GM21526 (cell line): ENCODE measurements at regions not wholly inside any gene's neighbourhood (a gene's known extent, or its start where the extent isn't known, plus 50 kb on each side); places are given as distances from the start of the nearest gene placed in this dataset.

Source experiments
- ATAC-seq: cut with Tn5 transposase; IDR thresholded peaks from one replicate; pipeline ENCODE4 v1.9.1; 2021; ENCODE audit warnings: moderate library complexity; ENCODE audit not compliant: unreplicated experiment, low FRiP score

- no peak for ATAC-seq
Observed at GRCh38 chr4:167469436-167469835, 235.1 kb upstream of the SPOCK3 start.

- no peak for ATAC-seq
Observed at GRCh38 chr4:167475951-167476350, 241.7 kb upstream of the SPOCK3 start.

GRCh38 chr4:167492007-167492406, 257.7 kb upstream of the SPOCK3 start:
- no peak for ATAC-seq

GRCh38 chr4:167509551-167509950, 275.3 kb upstream of the SPOCK3 start:
- ATAC-seq = no peak

GRCh38 chr4:167524091-167524490, 289.8 kb upstream of the SPOCK3 start:
- ATAC-seq = no peak

GRCh38 chr4:167537761-167538160, 303.5 kb upstream of the SPOCK3 start:
- no peak for ATAC-seq

- no peak for ATAC-seq
Observed at GRCh38 chr4:167541286-167541685, 307.0 kb upstream of the SPOCK3 start.

GRCh38 chr4:167544391-167544790, 310.1 kb upstream of the SPOCK3 start:
- ATAC-seq = no peak

- ATAC-seq = no peak
Observed at GRCh38 chr4:167550021-167550420, 315.7 kb upstream of the SPOCK3 start.

- no peak for ATAC-seq
Observed at GRCh38 chr4:167555338-167556022, 321.2 kb upstream of the SPOCK3 start.

- ATAC-seq = no peak
Observed at GRCh38 chr4:167578906-167579305, 344.6 kb upstream of the SPOCK3 start.

- no peak for ATAC-seq
Observed at GRCh38 chr4:167581449-167581965, 347.2 kb upstream of the SPOCK3 start.

- no peak for ATAC-seq
Observed at GRCh38 chr4:167587361-167587760, 353.1 kb upstream of the SPOCK3 start.

GRCh38 chr4:167595898-167596297, 361.6 kb upstream of the SPOCK3 start:
- ATAC-seq = no peak

- ATAC-seq = no peak
Observed at GRCh38 chr4:167602157-167602556, 367.9 kb upstream of the SPOCK3 start.

GRCh38 chr4:167606551-167606950, 372.3 kb upstream of the SPOCK3 start:
- ATAC-seq = no peak

- no peak for ATAC-seq
Observed at GRCh38 chr4:167613381-167613780, 379.1 kb upstream of the SPOCK3 start.

GRCh38 chr4:167614866-167615265, 380.6 kb upstream of the SPOCK3 start:
- no peak for ATAC-seq

GRCh38 chr4:167616476-167616875, 382.2 kb upstream of the SPOCK3 start:
- no peak for ATAC-seq

GRCh38 chr4:167622481-167623240, 388.4 kb upstream of the SPOCK3 start:
- ATAC-seq = peak; percentile 99

- no peak for ATAC-seq
Observed at GRCh38 chr4:167623241-167623572, 388.9 kb upstream of the SPOCK3 start.

- no peak for ATAC-seq
Observed at GRCh38 chr4:167629272-167629671, 395.0 kb upstream of the SPOCK3 start.
